ENCODE measurements at regions not wholly inside any gene's neighbourhood (a gene's known extent, or its start where the extent isn't known, plus 50 kb on each side); places are given as distances from the start of the nearest gene placed in this dataset.
A peak's percentile ranks its signal among the peaks of the same experiment; 100 is the strongest.

- no peak for DNase-seq (ENCODE audit: low spot score)
Observed at GRCh38 chr14:37899365-37899764, 303.9 kb downstream of the TTC6 start.

GRCh38 chr14:37900561-37900960 lies 305.1 kb downstream of the TTC6 start:
- DNase-seq (ENCODE audit: low spot score), result no peak

- DNase-seq (ENCODE audit: low spot score), result peak; percentile 85
Observed at GRCh38 chr14:37901978-37902377, 305.7 kb upstream of the SSTR1 start.

- DNase-seq (ENCODE audit: low spot score), result peak; percentile 34
Observed at GRCh38 chr14:37903343-37904191, 304.1 kb upstream of the SSTR1 start.

DNA sequence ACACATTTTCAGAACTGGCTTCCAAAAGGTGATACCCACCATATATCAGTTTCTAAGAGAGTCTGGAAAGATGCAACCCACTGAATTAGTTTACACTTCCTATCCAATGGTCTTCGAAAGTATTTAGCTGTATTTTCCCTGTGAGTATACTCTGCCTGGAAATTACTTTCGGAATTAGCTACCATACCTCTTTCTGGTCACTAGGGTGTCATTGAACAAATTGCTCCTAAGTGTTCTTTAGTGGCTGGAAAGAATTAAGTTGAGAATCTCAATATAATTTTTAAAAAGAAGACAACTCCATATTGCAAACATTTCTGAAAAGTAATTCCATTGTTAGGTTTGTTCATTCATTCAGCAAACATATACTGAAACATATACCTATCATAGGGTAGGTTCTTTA lies 283.1 kb upstream of the SSTR1 start:
- no peak for DNase-seq (ENCODE audit: low spot score)

DNA sequence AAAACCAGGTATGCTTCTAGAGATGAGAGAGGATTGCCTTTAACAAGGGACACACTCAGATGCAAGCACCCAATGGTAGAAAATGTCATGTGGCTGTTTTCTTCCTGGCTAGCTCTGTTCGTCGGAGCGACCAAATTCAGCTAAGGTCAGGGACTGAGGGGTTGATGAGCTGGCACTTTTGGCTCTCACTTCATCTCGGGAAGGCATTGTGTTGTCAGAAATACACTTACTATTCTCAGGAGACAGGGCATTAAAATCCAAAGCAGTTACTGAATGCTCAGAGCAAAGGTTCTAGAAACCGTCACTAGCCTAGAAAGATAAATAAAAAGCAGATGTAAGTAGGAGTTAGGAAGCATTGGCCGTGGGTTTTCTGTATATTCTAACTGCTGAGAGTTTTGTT lies 275.7 kb upstream of the SSTR1 start:
- DNase-seq (ENCODE audit: low spot score), result peak; percentile 67

GRCh38 chr14:37932481-37932880 lies 275.2 kb upstream of the SSTR1 start:
- peak; percentile 25 for DNase-seq (ENCODE audit: low spot score)

DNA sequence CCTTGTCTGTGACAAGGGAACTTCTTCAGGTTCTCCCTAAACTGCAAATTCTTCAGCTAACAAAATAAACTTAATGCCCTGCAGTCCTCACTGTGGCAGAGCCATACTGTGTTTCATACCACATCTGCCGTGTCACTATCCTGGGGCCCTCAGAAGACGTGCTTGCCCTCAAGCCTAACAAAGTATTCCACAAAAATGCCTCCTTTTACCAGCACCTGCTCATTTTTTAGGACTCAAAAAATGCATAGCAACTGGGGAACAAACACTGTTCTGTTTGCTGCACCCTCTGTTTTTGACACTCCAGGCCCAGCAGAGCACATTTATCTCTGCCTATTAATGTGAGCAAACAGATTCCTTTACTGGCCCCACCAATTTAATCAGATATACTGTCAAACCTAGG lies 270.7 kb upstream of the SSTR1 start:
- DNase-seq (ENCODE audit: low spot score), result no peak

DNA sequence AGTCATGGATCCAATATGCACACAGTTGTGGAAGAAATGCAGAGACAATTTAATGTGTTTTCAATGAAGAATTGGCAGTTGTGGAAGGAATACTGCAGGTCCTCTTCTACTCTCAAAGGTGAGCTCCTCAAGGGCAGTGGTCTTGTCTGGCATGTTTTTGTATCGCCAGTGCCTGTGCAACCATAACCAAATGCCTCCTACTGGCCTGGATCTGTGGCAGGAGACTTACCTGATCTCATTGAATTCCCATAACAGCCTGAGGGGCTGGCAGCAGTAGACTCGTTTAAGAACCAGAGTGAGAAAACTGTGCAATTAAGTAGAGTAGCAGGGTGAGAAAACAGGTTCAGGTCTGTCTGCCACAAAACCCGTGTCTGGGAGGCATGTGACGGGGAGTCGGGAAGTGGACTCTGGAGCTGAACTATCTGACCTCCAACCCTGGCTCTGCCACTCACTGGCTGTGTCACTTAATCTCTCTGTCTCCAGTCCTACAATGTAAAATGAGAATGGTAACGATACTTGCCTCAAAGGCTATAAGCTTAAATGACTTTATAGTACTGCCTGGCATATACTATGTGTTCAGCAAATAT lies 268.2 kb upstream of the SSTR1 start:
- DNase-seq (ENCODE audit: low spot score), result no peak

GRCh38 chr14:37945959-37946358 lies 261.7 kb upstream of the SSTR1 start:
- no peak for DNase-seq (ENCODE audit: low spot score)

DNA sequence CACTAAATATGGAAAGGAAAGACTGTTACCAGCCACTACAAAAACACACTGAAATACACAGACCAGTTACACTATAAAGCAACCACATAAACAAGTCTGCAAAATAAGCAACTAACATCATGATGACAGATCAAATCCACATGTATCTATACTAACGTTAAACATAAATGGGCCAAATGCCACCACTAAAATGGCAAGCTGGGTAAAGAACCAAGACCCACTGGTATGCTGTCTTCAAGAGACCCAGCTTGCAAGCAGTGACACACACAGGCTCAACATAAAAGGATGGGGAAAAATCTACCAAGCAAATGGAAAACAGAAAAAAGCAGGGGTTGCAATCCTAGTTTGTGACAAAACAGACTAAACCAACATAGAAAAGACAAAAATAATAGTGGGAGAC lies 260.9 kb upstream of the SSTR1 start:
- no peak for DNase-seq (ENCODE audit: low spot score)

DNA sequence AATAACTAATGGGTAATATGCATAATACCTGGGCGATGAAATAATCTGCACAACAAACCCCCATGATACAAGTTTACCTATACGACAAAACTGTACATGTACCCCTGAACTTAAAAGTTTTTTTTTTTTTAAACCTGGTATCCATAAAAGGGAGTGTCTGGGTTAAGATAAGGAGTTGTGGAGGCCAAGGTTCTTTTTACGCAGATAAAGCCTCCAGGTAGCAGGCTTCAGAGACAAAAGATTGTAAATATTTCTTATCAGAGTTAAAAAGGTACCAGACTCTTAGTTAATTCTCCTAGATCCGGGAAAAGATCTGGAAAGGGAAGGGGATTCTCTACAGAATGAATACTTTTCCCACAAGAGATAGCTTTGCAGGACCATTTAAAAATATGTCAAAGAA lies 259.4 kb upstream of the SSTR1 start:
- no peak for DNase-seq (ENCODE audit: low spot score)

- no peak for DNase-seq (ENCODE audit: low spot score)
Observed at GRCh38 chr14:37968664-37969240, 239.0 kb upstream of the SSTR1 start.

GRCh38 chr14:37969511-37969979 lies 238.2 kb upstream of the SSTR1 start:
- no peak for DNase-seq (ENCODE audit: low spot score)

- DNase-seq (ENCODE audit: low spot score), result no peak
Observed at GRCh38 chr14:37970696-37971095, 237.0 kb upstream of the SSTR1 start.

DNA sequence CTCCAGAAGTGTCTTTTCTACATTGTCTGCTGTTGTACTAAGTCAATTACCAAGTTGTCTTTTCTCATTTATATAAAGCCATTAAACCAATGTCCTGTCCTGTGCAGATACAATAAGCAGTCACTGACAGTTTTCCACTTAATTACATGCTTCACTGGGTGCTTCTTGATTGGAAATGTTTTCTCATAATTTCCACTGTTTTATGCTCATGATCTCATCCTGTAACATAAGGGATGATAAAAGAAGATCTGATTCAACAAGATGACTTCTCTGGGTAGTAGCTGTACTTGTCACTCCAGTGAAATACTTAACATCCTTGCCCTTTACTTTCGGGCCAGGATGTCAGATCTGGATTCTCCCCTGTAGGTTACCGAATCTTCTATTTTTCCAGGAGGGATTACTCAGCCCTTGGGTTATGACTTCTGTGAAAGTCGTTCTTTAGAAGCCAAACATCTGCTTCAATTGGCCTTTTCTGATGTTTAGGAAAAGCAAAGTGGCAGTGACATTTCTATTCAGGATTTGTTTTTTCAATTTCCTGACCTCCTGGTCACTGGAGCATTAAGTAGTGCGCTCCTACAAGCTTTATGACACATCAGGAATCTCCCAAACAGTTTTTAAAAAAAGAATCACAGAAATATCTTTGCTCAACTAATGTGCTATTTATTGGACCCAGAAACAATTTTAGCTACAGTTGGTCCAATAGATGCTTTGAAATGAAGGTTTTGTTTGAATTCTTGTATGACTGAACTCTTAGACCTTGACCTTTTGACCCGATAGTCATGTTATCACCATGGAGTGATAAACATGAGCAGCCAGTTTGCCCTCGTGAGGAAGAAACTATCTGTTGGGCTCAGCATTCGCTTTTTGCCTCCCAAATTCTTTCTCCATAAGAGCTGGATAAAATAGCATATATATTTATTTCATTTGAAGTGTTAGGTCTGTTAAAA lies 234.5 kb upstream of the SSTR1 start:
- DNase-seq (ENCODE audit: low spot score), result peak; percentile 3

DNA sequence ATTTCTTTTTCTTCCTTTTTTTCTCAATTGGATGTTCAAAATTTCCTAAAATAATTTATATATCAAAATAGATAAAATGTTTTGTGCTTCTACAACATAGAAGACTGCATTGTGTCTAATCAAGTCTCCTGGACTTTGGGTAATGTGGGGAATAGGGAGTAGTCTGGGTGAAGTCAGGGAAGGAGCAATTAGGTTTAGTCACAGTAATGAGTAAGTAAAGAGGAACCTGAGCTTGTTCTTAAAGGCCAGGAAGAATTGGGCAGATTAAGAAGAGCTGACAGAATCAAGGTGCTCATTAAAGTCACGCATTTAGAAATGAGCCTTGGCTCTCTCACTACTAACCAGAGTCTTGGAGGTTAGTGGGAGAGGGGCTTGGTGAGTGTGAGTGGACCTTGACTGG lies 233.3 kb upstream of the SSTR1 start:
- DNase-seq (ENCODE audit: low spot score), result peak; percentile 18

DNA sequence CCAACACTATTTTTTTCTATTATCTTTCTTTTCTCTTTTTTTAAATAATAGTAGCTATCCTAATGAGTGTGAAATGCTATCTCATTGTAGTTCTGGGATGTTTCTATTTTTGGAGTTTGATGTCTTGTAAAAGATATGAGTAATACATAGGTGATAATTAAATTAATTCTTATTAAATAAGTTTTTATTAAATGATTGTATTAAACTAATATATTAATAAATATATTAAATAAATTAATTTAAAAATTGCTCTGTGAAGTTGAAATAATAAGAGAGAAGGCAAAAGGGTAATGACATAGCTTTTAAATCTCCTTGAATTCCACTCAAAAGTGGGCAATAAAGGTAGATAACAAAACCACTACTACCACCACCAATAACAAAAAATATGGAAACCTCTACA lies 230.2 kb upstream of the SSTR1 start:
- DNase-seq (ENCODE audit: low spot score), result no peak

GRCh38 chr14:37985826-37986470 lies 221.8 kb upstream of the SSTR1 start:
- DNase-seq (ENCODE audit: low spot score), result peak; percentile 42

DNA sequence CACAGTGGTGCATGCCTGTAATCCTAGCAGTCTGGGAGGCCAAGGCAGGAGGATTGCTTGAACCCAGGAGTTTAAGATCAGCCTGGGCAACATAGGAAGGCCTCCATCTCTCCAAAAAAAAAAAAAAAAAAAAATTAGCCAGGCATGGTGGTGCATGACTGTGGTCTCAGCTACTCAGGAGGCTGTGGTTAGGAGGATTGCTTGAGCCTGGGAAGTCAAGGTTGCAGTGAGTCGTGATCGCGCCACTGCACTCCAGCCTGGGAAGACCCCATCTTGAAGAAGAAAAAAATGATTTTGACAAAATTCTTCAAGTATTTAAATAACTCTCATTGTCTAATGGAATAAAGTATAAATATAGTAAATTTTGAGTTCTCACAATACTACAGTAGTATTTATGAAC lies 219.2 kb upstream of the SSTR1 start:
- DNase-seq (ENCODE audit: low spot score), result no peak

DNA sequence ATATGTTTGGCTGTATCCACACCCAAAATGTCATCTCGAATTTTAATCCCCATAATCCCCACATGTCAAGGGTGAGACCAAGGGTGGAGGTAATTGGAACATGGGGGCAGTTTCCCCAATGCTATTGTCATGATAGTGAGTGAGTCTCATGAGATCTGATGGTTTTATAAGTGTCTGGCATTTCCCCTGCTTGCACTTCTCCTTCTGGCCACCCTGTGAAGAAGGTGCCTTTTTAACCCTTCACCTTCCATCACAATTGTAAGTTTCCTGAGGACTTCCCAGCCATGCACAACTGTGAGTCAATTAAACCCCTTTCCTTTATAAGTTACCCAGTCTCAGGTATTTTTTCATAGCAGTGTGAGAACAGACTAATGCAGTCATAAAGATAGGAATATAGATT lies 216.7 kb upstream of the SSTR1 start:
- no peak for DNase-seq (ENCODE audit: low spot score)

DNA sequence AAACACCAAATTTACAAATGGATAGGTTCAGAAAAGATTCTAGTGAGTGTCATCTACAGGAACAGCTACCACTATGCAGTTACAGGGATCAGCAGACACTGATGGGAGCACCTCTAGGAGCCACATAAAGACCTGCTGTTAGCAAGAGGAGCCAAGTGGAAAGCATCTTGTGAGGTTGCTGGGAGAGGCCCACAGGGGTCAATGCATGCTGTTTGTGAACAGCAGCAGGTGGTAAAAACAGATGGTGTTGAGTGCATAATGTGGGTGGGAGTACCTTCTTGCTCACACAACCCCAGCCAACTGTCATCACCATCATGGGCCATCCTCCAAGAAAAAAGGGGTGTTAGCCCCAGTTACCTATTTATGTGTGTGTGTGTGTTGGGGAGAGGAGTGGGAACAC lies 215.2 kb upstream of the SSTR1 start:
- no peak for DNase-seq (ENCODE audit: low spot score)
